Astrocyte of the spinal cord (primary cell): ENCODE measurements at regions not wholly inside any gene's neighbourhood (a gene's known extent, or its start where the extent isn't known, plus 50 kb on each side); places are given as distances from the start of the nearest gene placed in this dataset.

Experiments used
- DNase-seq: peaks from one replicate; pipeline ENCODE4 v3.0.0; 2011; ENCODE audit warnings: low read depth, low spot score
- H3K4me3 ChIP-seq: 2 replicates; pipeline ENCODE4 v1.5.1; 2011; ENCODE audit warnings: low read depth, mild to moderate bottlenecking, low read length, moderate library complexity
- CTCF ChIP-seq: IDR thresholded peaks from 2 replicates; pipeline ENCODE4 v1.5.1; 2012; ENCODE audit warnings: low read depth, mild to moderate bottlenecking, low read length, inconsistent platforms
- in situ Hi-C: cut with HindIII; loops from 2 replicates; pipeline ENCODE4 v1.10.0; 2017; ENCODE audit warnings: low sequenced_read_pairs

- DNase-seq, result no peak
- in situ Hi-C loops, result no loop called here
- no peak overlapping the region for H3K4me3 ChIP-seq
- TF ChIP-seq CTCF, result no peak
These were observed 124.4 kb upstream of the SLC5A12 start for GRCh38 chr11:26846227-26846626.

- DNase-seq, result peak; percentile 31
These were observed 125.6 kb upstream of the SLC5A12 start for GRCh38 chr11:26847459-26847858.

GRCh38 chr11:26847977-26848376 is 126.1 kb upstream of the SLC5A12 start:
- in situ Hi-C loops, result no loop called here
- H3K4me3 ChIP-seq, result no peak overlapping the region
- no peak for TF ChIP-seq CTCF
- no peak for DNase-seq

More at GRCh38 chr11:26847459-26847858, 125.6 kb upstream of the SLC5A12 start:
- no peak overlapping the region for H3K4me3 ChIP-seq
- in situ Hi-C loops, result no loop called here
- TF ChIP-seq CTCF, result no peak

GRCh38 chr11:26849036-26849435 is 127.2 kb upstream of the SLC5A12 start:
- DNase-seq, result no peak
- H3K4me3 ChIP-seq, result no peak overlapping the region
- no peak for TF ChIP-seq CTCF
- in situ Hi-C loops, result no loop called here

- no peak overlapping the region for H3K4me3 ChIP-seq
- in situ Hi-C loops, result no loop called here
- TF ChIP-seq CTCF, result no peak
- DNase-seq, result no peak
These were observed 129.4 kb upstream of the SLC5A12 start for GRCh38 chr11:26851291-26851690.

- TF ChIP-seq CTCF, result no peak
These were observed 129.8 kb upstream of the SLC5A12 start for GRCh38 chr11:26851696-26852095.

GRCh38 chr11:26858098-26858497 is 135.8 kb upstream of the FIBIN start:
- in situ Hi-C loops, result no loop called here
- H3K4me3 ChIP-seq, result no peak overlapping the region
- DNase-seq, result no peak
- no peak for TF ChIP-seq CTCF

More at GRCh38 chr11:26851696-26852095, 129.8 kb upstream of the SLC5A12 start:
- no peak for DNase-seq
- no peak overlapping the region for H3K4me3 ChIP-seq
- in situ Hi-C loops, result no loop called here
